ENCODE measurements at regions not wholly inside any gene's neighbourhood (a gene's known extent, or its start where the extent isn't known, plus 50 kb on each side); places are given as distances from the start of the nearest gene placed in this dataset.

DNA sequence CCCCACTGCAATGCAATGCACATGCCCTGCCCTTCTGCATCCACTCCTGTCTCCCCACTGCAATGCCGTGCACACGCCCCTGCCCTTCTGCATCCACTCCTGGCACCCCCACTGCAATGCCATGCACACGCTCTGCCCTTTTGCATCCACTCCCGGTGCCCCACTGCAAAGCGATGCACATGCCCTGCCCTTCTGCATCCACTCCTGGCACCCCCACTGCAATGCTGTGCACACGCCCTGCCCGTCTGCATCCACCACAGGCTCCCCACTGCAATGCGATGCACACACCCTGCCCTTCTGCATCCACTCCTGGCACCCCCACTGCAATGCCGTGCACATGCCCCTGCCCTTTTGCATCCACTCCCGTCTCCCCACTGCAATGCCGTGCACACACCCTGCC, 98.1 kb downstream of the KCTD15 start (continued):
- TF ChIP-seq, protein P1, sequence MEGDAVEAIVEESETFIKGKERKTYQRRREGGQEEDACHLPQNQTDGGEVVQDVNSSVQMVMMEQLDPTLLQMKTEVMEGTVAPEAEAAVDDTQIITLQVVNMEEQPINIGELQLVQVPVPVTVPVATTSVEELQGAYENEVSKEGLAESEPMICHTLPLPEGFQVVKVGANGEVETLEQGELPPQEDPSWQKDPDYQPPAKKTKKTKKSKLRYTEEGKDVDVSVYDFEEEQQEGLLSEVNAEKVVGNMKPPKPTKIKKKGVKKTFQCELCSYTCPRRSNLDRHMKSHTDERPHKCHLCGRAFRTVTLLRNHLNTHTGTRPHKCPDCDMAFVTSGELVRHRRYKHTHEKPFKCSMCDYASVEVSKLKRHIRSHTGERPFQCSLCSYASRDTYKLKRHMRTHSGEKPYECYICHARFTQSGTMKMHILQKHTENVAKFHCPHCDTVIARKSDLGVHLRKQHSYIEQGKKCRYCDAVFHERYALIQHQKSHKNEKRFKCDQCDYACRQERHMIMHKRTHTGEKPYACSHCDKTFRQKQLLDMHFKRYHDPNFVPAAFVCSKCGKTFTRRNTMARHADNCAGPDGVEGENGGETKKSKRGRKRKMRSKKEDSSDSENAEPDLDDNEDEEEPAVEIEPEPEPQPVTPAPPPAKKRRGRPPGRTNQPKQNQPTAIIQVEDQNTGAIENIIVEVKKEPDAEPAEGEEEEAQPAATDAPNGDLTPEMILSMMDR (conservative IDR thresholded peaks at IDR 0.05; ENCODE audit: low read depth in 2 of 2), result no peak

DNA sequence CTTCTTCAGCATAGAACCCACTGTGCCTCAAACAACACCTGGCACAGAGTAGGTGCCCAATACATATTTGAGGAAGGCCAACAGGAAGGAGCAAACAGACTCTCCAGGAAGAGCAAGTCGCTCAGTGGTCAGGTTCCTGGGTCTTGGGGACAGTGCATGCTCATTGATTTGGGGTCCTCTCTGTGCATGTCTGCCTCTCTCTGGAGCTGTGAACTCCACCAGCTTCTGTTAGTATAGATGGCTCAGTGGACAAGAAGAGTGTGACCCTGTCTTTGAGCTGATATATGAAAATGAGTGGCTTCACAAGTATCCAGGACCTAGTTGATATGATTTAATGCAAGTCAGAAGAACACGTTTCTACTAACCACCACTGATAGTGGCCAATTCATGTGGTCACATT, 98.7 kb downstream of the KCTD15 start:
- Histone ChIP-seq H3K27me3 (ENCODE audit: insufficient read depth) (no peaks in the 10 kb centered on the region), H4K20me1 (replicated peaks; ENCODE audit: insufficient read depth) (no peaks in the 10 kb centered on the region), H3K4me2 (no peak overlapping the region), H3K36me3 (ENCODE audit: insufficient read depth) (no peaks in the 10 kb centered on the region), H2AFZ (no peak overlapping the region), H3K27ac (ENCODE audit: low read depth) (no peak overlapping the region), H3K9me2 (ENCODE audit: insufficient read depth) (no peaks in the 10 kb centered on the region), H3K79me2 (replicated peaks; ENCODE audit: insufficient read depth) (no peaks in the 10 kb centered on the region), H3K4me3 (no peak overlapping the region), H3K4me1 (ENCODE audit: insufficient read depth) (no peaks in the 10 kb centered on the region), H3F3A (replicated peaks; ENCODE audit: low read depth) (no peaks in the 10 kb centered on the region)
- H3K4me3 Mint-ChIP-seq, result no peak overlapping the region; the same call in 2 of the 3 replicates
- peaks cover 22% of the 10 kb centered on the region for H3K9me3 Mint-ChIP-seq
- H3K27me3 Mint-ChIP-seq (ENCODE audit: insufficient read depth, low read depth, poor library complexity), result no peaks in the 10 kb centered on the region
- TF ChIP-seq, protein P2, sequence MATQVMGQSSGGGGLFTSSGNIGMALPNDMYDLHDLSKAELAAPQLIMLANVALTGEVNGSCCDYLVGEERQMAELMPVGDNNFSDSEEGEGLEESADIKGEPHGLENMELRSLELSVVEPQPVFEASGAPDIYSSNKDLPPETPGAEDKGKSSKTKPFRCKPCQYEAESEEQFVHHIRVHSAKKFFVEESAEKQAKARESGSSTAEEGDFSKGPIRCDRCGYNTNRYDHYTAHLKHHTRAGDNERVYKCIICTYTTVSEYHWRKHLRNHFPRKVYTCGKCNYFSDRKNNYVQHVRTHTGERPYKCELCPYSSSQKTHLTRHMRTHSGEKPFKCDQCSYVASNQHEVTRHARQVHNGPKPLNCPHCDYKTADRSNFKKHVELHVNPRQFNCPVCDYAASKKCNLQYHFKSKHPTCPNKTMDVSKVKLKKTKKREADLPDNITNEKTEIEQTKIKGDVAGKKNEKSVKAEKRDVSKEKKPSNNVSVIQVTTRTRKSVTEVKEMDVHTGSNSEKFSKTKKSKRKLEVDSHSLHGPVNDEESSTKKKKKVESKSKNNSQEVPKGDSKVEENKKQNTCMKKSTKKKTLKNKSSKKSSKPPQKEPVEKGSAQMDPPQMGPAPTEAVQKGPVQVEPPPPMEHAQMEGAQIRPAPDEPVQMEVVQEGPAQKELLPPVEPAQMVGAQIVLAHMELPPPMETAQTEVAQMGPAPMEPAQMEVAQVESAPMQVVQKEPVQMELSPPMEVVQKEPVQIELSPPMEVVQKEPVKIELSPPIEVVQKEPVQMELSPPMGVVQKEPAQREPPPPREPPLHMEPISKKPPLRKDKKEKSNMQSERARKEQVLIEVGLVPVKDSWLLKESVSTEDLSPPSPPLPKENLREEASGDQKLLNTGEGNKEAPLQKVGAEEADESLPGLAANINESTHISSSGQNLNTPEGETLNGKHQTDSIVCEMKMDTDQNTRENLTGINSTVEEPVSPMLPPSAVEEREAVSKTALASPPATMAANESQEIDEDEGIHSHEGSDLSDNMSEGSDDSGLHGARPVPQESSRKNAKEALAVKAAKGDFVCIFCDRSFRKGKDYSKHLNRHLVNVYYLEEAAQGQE (IDR thresholded peaks at IDR 0.05; ENCODE audit: unreplicated experiment), result no peak
- no peak for TF ChIP-seq CREB1 (CRISPR knock-in tag; IDR thresholded peaks at IDR 0.05; ENCODE audit: low read depth)
- ATAC-seq, result no peak
- H3K4me1 Mint-ChIP-seq, result no peaks in the 10 kb centered on the region
- no peak for DNase-seq (ENCODE audit: low spot score)
- H3K36me3 Mint-ChIP-seq (ENCODE audit: low read depth), result peaks cover 15% of the 10 kb centered on the region; the same call in 2 of the 3 replicates
- H3K27ac Mint-ChIP-seq, result no peak overlapping the region

DNA sequence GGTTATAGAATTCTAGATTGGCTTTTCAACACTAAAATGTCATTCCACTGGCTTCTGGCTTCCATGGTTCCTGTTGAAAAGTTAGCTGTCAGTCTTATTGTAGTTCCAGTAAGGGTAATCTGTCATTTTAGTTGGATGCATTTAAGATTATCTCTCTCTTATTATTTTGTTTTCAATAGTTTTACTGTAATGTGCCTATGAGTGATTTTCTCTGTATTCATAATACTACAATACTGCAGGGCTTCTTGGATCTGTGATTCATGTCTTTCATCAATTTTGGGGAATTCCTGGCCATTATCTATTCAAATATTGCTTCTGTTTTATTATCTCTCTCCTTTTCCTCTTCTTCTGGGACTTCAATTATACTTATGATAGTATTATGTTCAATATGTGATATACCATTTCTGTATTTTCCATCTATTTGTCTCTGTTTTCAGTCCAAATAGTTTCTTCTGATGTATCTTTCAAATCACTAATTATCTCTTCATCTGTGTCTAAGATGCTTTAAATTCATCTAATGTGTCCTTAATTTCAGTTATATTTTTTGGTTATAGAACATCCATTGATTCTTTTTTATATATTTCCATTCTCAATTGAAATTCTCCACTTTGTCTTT, 101.5 kb downstream of the KCTD15 start:
- no peak overlapping the region for H3K4me3 ChIP-seq
- H3K27ac ChIP-seq (ENCODE audit: low read depth), result no peak overlapping the region
- Mint-ChIP-seq H3K36me3 (ENCODE audit: low read depth) (peaks cover 15% of the 10 kb centered on the region; the same call in 2 of the 3 replicates), H3K9me3 (peaks cover 22% of the 10 kb centered on the region), H3K27ac (no peak overlapping the region), H3K27me3 (ENCODE audit: insufficient read depth, low read depth, poor library complexity) (peaks cover 4% of the 10 kb centered on the region), H3K4me1 (peaks cover 4% of the 10 kb centered on the region; the same call in 1 of the 3 replicates), H3K4me3 (no peak overlapping the region)
- no peak for TF ChIP-seq CREB1 (CRISPR knock-in tag; IDR thresholded peaks at IDR 0.05; ENCODE audit: low read depth)
- TF ChIP-seq ZNF114 (CRISPR knock-in tag; IDR thresholded peaks at IDR 0.05), result no peak
- TF ChIP-seq EZH2phosphoT487 (IDR thresholded peaks at IDR 0.05; ENCODE audit: unreplicated experiment), result no peak
- TF ChIP-seq, protein P3, sequence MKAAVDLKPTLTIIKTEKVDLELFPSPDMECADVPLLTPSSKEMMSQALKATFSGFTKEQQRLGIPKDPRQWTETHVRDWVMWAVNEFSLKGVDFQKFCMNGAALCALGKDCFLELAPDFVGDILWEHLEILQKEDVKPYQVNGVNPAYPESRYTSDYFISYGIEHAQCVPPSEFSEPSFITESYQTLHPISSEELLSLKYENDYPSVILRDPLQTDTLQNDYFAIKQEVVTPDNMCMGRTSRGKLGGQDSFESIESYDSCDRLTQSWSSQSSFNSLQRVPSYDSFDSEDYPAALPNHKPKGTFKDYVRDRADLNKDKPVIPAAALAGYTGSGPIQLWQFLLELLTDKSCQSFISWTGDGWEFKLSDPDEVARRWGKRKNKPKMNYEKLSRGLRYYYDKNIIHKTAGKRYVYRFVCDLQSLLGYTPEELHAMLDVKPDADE (IDR thresholded peaks at IDR 0.05), result no peak
- TF ChIP-seq STAT1 (IDR thresholded peaks at IDR 0.05; ENCODE audit: unreplicated experiment), result no peak
- no peaks in the 10 kb centered on the region for H3K9me2 ChIP-seq (ENCODE audit: insufficient read depth)
- no peaks in the 10 kb centered on the region for H3F3A ChIP-seq (replicated peaks; ENCODE audit: low read depth)
- DNase-seq (ENCODE audit: low spot score) (no peak), ATAC-seq (no peak)
- H3K36me3 ChIP-seq (ENCODE audit: insufficient read depth), result no peaks in the 10 kb centered on the region
- no peaks in the 10 kb centered on the region for H4K20me1 ChIP-seq (replicated peaks; ENCODE audit: insufficient read depth)
- no peak overlapping the region for H2AFZ ChIP-seq
- no peaks in the 10 kb centered on the region for H3K79me2 ChIP-seq (replicated peaks; ENCODE audit: insufficient read depth)
- no peak overlapping the region for H3K4me2 ChIP-seq
- no peaks in the 10 kb centered on the region for H3K27me3 ChIP-seq (ENCODE audit: insufficient read depth)
- no peaks in the 10 kb centered on the region for H3K4me1 ChIP-seq (ENCODE audit: insufficient read depth)

Data from GM23338 (cell line).